Right renal pelvis (tissue), 4 donors: ENCODE measurements at regions not wholly inside any gene's neighbourhood (a gene's known extent, or its start where the extent isn't known, plus 50 kb on each side); places are given as distances from the start of the nearest gene placed in this dataset.
A peak's percentile ranks its signal among the peaks of the same experiment; 100 is the strongest.

Experiments used
- DNase-seq, 4 donors: peaks; one replicate each; pipeline ENCODE4 v3.0.0-alpha.2; 2013; ENCODE audit warnings: low read depth in 4 of 4, low spot score in 3 of 4, missing footprints in 1 of 4

- DNase-seq: no peak
These were observed 152.8 kb upstream of the LYPLAL1 start for GRCh38 chr1:219020846-219021245.

- no peak for DNase-seq
These were observed 146.5 kb upstream of the LYPLAL1 start for GRCh38 chr1:219027146-219027673.

GRCh38 chr1:219031809-219032208 lies 141.9 kb upstream of the LYPLAL1 start:
- DNase-seq: no peak

- DNase-seq: no peak
These were observed 135.3 kb upstream of the LYPLAL1 start for GRCh38 chr1:219038398-219038797.

- no peak for DNase-seq
These were observed 134.5 kb upstream of the LYPLAL1 start for GRCh38 chr1:219039017-219039681.

GRCh38 chr1:219039682-219040154 lies 134.0 kb upstream of the LYPLAL1 start:
- DNase-seq: no peak

GRCh38 chr1:219040291-219040690 lies 133.4 kb upstream of the LYPLAL1 start:
- no peak for DNase-seq

GRCh38 chr1:219041141-219041540 lies 132.5 kb upstream of the LYPLAL1 start:
- no peak for DNase-seq

- DNase-seq: no peak
These were observed 131.9 kb upstream of the LYPLAL1 start for GRCh38 chr1:219041818-219042217.

GRCh38 chr1:219042769-219043168 lies 130.9 kb upstream of the LYPLAL1 start:
- no peak for DNase-seq

GRCh38 chr1:219045246-219045645 lies 128.4 kb upstream of the LYPLAL1 start:
- DNase-seq: no peak

GRCh38 chr1:219049501-219049900 lies 124.2 kb upstream of the LYPLAL1 start:
- DNase-seq: no peak

GRCh38 chr1:219050086-219050821 lies 123.4 kb upstream of the LYPLAL1 start:
- no peak for DNase-seq

- DNase-seq: no peak
These were observed 122.9 kb upstream of the LYPLAL1 start for GRCh38 chr1:219050822-219051125.

- DNase-seq: no peak
These were observed 122.1 kb upstream of the LYPLAL1 start for GRCh38 chr1:219051547-219051946.

GRCh38 chr1:219058891-219059820 lies 114.5 kb upstream of the LYPLAL1 start:
- no peak for DNase-seq

- DNase-seq: no peak
These were observed 112.9 kb upstream of the LYPLAL1 start for GRCh38 chr1:219060798-219061197.

- no peak for DNase-seq
These were observed 111.5 kb upstream of the LYPLAL1 start for GRCh38 chr1:219062161-219062560.

- no peak for DNase-seq
These were observed 107.6 kb upstream of the LYPLAL1 start for GRCh38 chr1:219066098-219066497.

GRCh38 chr1:219066631-219067349 lies 106.9 kb upstream of the LYPLAL1 start:
- DNase-seq: peak in 2 of 4 donors; percentile 16 to 18
